ENCODE measurements at regions not wholly inside any gene's neighbourhood (a gene's known extent, or its start where the extent isn't known, plus 50 kb on each side); places are given as distances from the start of the nearest gene placed in this dataset.

GRCh38 chr9:27847818-27848217, 274.5 kb upstream of the C9orf72 start:
- no peak overlapping the region for H3K4ac ChIP-seq (ENCODE audit: low read depth, low read length)
- ChIA-PET POLR2A (ENCODE audit: unreplicated experiment) (no interaction called here), CTCF (no interaction called here)
- no peak overlapping the region for H3K23ac ChIP-seq (ENCODE audit: low read depth, low read length)
- no peak overlapping the region for H3K4me2 ChIP-seq (ENCODE audit: low read depth, low read length)
- no peak overlapping the region for H2AFZ ChIP-seq (replicated peaks; ENCODE audit: low read length, poor library complexity)
- H3K79me1 ChIP-seq (ENCODE audit: low read depth in 1 of 2, low read length in 2 of 2), result no peaks in the 10 kb centered on the region
- in situ Hi-C loops (cut with MboI; ENCODE audit: low sequenced_read_pairs) (no loop called here), dilution Hi-C loops (cut with HindIII; ENCODE audit: low sequenced_read_pairs, unreplicated experiment) (no loop called here), intact Hi-C loops (cut with micrococcal nuclease) (no loop called here)
- H2BK20ac ChIP-seq (ENCODE audit: low read depth, low read length), result no peak overlapping the region
- H3K36me3 ChIP-seq (ENCODE audit: control insufficient read depth, insufficient read depth, low read length), result no peaks in the 10 kb centered on the region
- H3K9me1 ChIP-seq (ENCODE audit: insufficient read depth, low read length), result no peaks in the 10 kb centered on the region
- no peak overlapping the region for H4K8ac ChIP-seq (ENCODE audit: low read depth in 2 of 2, low read length in 2 of 2)
- H2AK5ac ChIP-seq (ENCODE audit: low read depth, low read length), result no peak overlapping the region
- H3K14ac ChIP-seq (replicated peaks; ENCODE audit: low read depth, low read length), result no peak overlapping the region
- no peak overlapping the region for H3K9ac ChIP-seq (ENCODE audit: low read depth, low read length)
- H3K4me3 ChIP-seq (ENCODE audit: insufficient read depth, low read depth, low read length), result no peak overlapping the region
- H3K27me3 ChIP-seq (ENCODE audit: control insufficient read depth, insufficient read depth, low read length), result no peaks in the 10 kb centered on the region
- H2BK5ac ChIP-seq (ENCODE audit: low read depth, low read length, poor library complexity, severe bottlenecking), result no peak overlapping the region
- ATAC-seq (ENCODE audit: low read depth) (no peak), DNase-seq (no peak)
- no peaks in the 10 kb centered on the region for H4K20me1 ChIP-seq (ENCODE audit: insufficient read depth, low read length)
- H3K9me3 ChIP-seq (ENCODE audit: control insufficient read depth, insufficient read depth, low read length), result no peaks in the 10 kb centered on the region
- no peak overlapping the region for H3K18ac ChIP-seq (ENCODE audit: low read depth, low read length)
- no peak for TF ChIP-seq NFE2L2 (IDR thresholded peaks at IDR 0.05; ENCODE audit: low read depth, low read length)
- H3K27ac ChIP-seq (ENCODE audit: insufficient read depth, low read length), result no peak overlapping the region
- no peak overlapping the region for H3K56ac ChIP-seq (ENCODE audit: extremely low read depth, insufficient read depth, low read length)
- no peak overlapping the region for H2BK120ac ChIP-seq (ENCODE audit: low read depth, low read length)
- no peaks in the 10 kb centered on the region for H3K4me1 ChIP-seq (ENCODE audit: control insufficient read depth, insufficient read depth, low read length)
- no TSS peak for BruUV-seq (replicated peaks)
- no peak overlapping the region for H4K5ac ChIP-seq (ENCODE audit: low read depth, low read length)
- H4K91ac ChIP-seq (ENCODE audit: insufficient read depth, low read depth, low read length), result no peak overlapping the region
- no peak overlapping the region for H2AK9ac ChIP-seq (replicated peaks; ENCODE audit: low read depth, low read length, poor library complexity)
- no peak overlapping the region for H2BK15ac ChIP-seq (ENCODE audit: low read depth, low read length)
- no CpG with 5 or more reads among the region's 1 CpG for WGBS, 2 experiments (ENCODE audit: extremely low coverage in 2 of 2, insufficient read length in 1 of 2)
